Suprapubic skin (tissue), 4 donors: ENCODE measurements at regions not wholly inside any gene's neighbourhood (a gene's known extent, or its start where the extent isn't known, plus 50 kb on each side); places are given as distances from the start of the nearest gene placed in this dataset.

Experiments used
- CTCF ChIP-seq, 2 donors: fragments of 200-600 bp in 1 of 2; fragments of 450-650 bp in 1 of 2; sonication (generic) in 1 of 2; IDR thresholded peaks; one replicate each; pipeline ENCODE4 v1.5.1; 2016 to 2019; ENCODE audit warnings: antibody characterized with exemption in 2 of 2, mild to moderate bottlenecking in 1 of 2, moderate library complexity in 1 of 2
- EP300 ChIP-seq: sonication (generic); formaldehyde crosslinking; IDR thresholded peaks from one replicate; pipeline ENCODE4 v1.6.1; 2017; ENCODE audit warnings: antibody characterized with exemption
- POLR2A ChIP-seq, 2 donors: fragments of 450-650 bp; IDR thresholded peaks; one replicate each; pipeline ENCODE4 v1.6.1; 2017; ENCODE audit warnings: antibody characterized with exemption in 2 of 2, mild to moderate bottlenecking in 2 of 2, moderate library complexity in 2 of 2
- POLR2AphosphoS5 ChIP-seq, 3 donors: sonication (generic); formaldehyde crosslinking; IDR thresholded peaks; one replicate each; pipeline ENCODE4 v1.6.1; 2017; ENCODE audit warnings: antibody characterized with exemption in 3 of 3

DNA sequence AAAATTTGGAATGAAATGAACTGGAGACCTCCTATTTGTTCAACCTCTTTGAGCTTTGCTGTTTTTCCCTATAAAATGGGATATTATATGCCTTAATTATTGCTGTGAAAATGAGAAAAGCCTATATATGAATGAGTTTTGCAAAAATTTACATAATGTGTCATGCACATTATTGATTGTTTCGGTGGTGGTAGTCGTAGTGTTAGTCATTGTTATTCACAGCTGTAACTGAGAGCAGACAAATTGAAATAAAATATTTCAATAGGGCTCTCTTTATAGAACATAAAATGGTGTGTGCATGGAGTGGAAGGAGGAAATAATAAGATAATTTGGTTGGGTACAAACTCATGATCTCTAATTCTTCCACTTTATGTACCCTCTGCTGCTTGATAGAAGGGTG, 153.7 kb upstream of the GADL1 start:
- TF ChIP-seq CTCF (IDR thresholded peaks at IDR 0.05) (no peak), POLR2AphosphoS5 (IDR thresholded peaks at IDR 0.05) (no peak), POLR2A (IDR thresholded peaks at IDR 0.05) (no peak), EP300 (no peak)
